Hepatocyte (in vitro differentiated cells): ENCODE measurements at regions not wholly inside any gene's neighbourhood (a gene's known extent, or its start where the extent isn't known, plus 50 kb on each side); places are given as distances from the start of the nearest gene placed in this dataset.

ENCODE experiments used
- CTCF ChIP-seq: fragments of 200-600 bp; sonication (generic); IDR thresholded peaks from 2 replicates; pipeline ENCODE4 v1.5.1; 2016; ENCODE audit warnings: antibody characterized with exemption, mild to moderate bottlenecking; ENCODE audit not compliant: poor library complexity
- EZH2 ChIP-seq: fragments of 200-600 bp; sonication (generic); IDR thresholded peaks from 2 replicates; pipeline ENCODE4 v1.6.1; 2016; ENCODE audit warnings: antibody characterized with exemption, mild to moderate bottlenecking, borderline replicate concordance

- TF ChIP-seq CTCF (no peak), EZH2 (no peak)
These were observed 452.8 kb upstream of the THBS1 start for GRCh38 chr15:39127925-39128617.
